K562 (cell line): ENCODE measurements at regions not wholly inside any gene's neighbourhood (a gene's known extent, or its start where the extent isn't known, plus 50 kb on each side); places are given as distances from the start of the nearest gene placed in this dataset.

ENCODE experiments used
- CTCF ChIP-seq, 3 experiments: IDR thresholded peaks in 2 of 3; conservative IDR thresholded peaks in 1 of 3; 2 replicates each; pipeline ENCODE4 v1.5.1; 2011 to 2012; ENCODE audit warnings: low read length in 3 of 3, mild to moderate bottlenecking in 3 of 3, control low read depth in 2 of 3, improper control_type of control experiment in 1 of 3, inconsistent platforms in 1 of 3, low read depth in 1 of 3, mixed read lengths in 1 of 3, moderate library complexity in 1 of 3; ENCODE audit not compliant: insufficient read depth in 2 of 3
- HMBOX1 ChIP-seq: sonication (generic); IDR thresholded peaks from 2 replicates; pipeline ENCODE4 v1.6.1; 2016
- HSF4 ChIP-seq: fragments of 250-450 bp; sonication (Bioruptor Pico); IDR thresholded peaks from 2 replicates; pipeline ENCODE4 v2.1.2; 2022; ENCODE audit warnings: mild to moderate bottlenecking, moderate library complexity, borderline replicate concordance
- RAD21 ChIP-seq, 2 experiments: fragments of 250-450 bp in 1 of 2; fragments of 450-650 bp in 1 of 2; sonication (Bioruptor Pico) in 1 of 2; formaldehyde crosslinking in 1 of 2; IDR thresholded peaks in 1 of 2; conservative IDR thresholded peaks in 1 of 2; 2 replicates each; pipeline versions ENCODE4 v1.4.0 to v1.8.0; 2020 to 2022; ENCODE audit warnings: mild to moderate bottlenecking in 2 of 2, moderate library complexity in 1 of 2
- RFX5 ChIP-seq: IDR thresholded peaks from 2 replicates; pipeline ENCODE4 v1.6.1; 2011; ENCODE audit warnings: low read depth, mild to moderate bottlenecking, improper control_type of control experiment, low read length
- TFE3 ChIP-seq: fragments of 450-650 bp; formaldehyde crosslinking; IDR thresholded peaks from 2 replicates; pipeline ENCODE4 v1.4.0; 2020; ENCODE audit warnings: mild to moderate bottlenecking, mixed read lengths
- THAP7 ChIP-seq: fragments of 250-450 bp; sonication (Bioruptor Pico); IDR thresholded peaks from 2 replicates; pipeline ENCODE4 v1.5.0; 2021
- ZBTB33 ChIP-seq: sonication (generic); formaldehyde crosslinking; IDR thresholded peaks from 2 replicates; pipeline ENCODE4 v1.8.1; 2023; ENCODE audit warnings: mild to moderate bottlenecking, missing genetic modification reagents
- ZNF274 ChIP-seq: IDR thresholded peaks from 2 replicates; pipeline ENCODE4 v1.6.1; 2011; ENCODE audit warnings: low read depth, mild to moderate bottlenecking, low read length, moderate library complexity, borderline replicate concordance
- ZNF77 ChIP-seq: fragments of 250-450 bp; sonication (Bioruptor Pico); IDR thresholded peaks from 2 replicates; pipeline ENCODE4 v1.5.0; 2020

- no peak for TF ChIP-seq ZBTB33 (CRISPR knock-in tag)
- no peak for TF ChIP-seq ZNF77 (CRISPR knock-in tag)
- TF ChIP-seq HSF4 (CRISPR knock-in tag): no peak
- no peak for TF ChIP-seq ZNF274
- TF ChIP-seq RFX5: no peak
- TF ChIP-seq TFE3 (CRISPR knock-in tag): no peak
- TF ChIP-seq THAP7 (CRISPR knock-in tag): no peak
- TF ChIP-seq HMBOX1: no peak
- TF ChIP-seq RAD21 (CRISPR knock-in tag; conservative IDR thresholded peaks at IDR 0.05 in 1 of 2, IDR thresholded peaks at IDR 0.05 in 1 of 2): no peak
- no peak for TF ChIP-seq CTCF (IDR thresholded peaks at IDR 0.05 in 2 of 3, conservative IDR thresholded peaks at IDR 0.05 in 1 of 3; ENCODE audit: insufficient read depth in 2 of 3, low read depth in 1 of 3, low read length in 3 of 3)
Observed at GRCh38 chr11:87809256-87809655, 366.0 kb downstream of the RAB38 start.
